ENCODE measurements at regions not wholly inside any gene's neighbourhood (a gene's known extent, or its start where the extent isn't known, plus 50 kb on each side); places are given as distances from the start of the nearest gene placed in this dataset.

GRCh38 chr10:61565819-61566560 lies 96.7 kb upstream of the CABCOCO1 start:
- Histone ChIP-seq H4K20me1 (ENCODE audit: control insufficient read depth, extremely low read depth, insufficient read depth, low read length) (no peaks in the 10 kb centered on the region), H3K4me3 (replicated peaks in 1 of 4; ENCODE audit: control extremely low read depth in 1 of 4, insufficient read depth in 1 of 4, low read depth in 3 of 4, low read length in 4 of 4) (no peak overlapping the region), H3K36me3 (ENCODE audit: control insufficient read depth, insufficient read depth, low read length) (no peaks in the 10 kb centered on the region), H3K9me3 (ENCODE audit: control insufficient read depth, insufficient read depth, low read depth, low read length) (no peaks in the 10 kb centered on the region), H3K9ac (ENCODE audit: insufficient read depth, low read length) (no peak overlapping the region), H3K4me2 (ENCODE audit: extremely low read depth, insufficient read depth, low read length) (no peak overlapping the region), H3K27ac (ENCODE audit: insufficient read depth, low read length) (no peak overlapping the region), H2AFZ (ENCODE audit: low read length) (no peak overlapping the region), H3K27me3 (ENCODE audit: control insufficient read depth, insufficient read depth, low read length) (no peaks in the 10 kb centered on the region), H3K79me2 (ENCODE audit: control insufficient read depth, insufficient read depth, low read length) (no peaks in the 10 kb centered on the region), H3K4me1 (ENCODE audit: control insufficient read depth, extremely low read depth, insufficient read depth, low read length) (no peaks in the 10 kb centered on the region)
- DNase-seq (ENCODE audit: low read depth in 2 of 2): no peak
- TF ChIP-seq, protein P1, sequence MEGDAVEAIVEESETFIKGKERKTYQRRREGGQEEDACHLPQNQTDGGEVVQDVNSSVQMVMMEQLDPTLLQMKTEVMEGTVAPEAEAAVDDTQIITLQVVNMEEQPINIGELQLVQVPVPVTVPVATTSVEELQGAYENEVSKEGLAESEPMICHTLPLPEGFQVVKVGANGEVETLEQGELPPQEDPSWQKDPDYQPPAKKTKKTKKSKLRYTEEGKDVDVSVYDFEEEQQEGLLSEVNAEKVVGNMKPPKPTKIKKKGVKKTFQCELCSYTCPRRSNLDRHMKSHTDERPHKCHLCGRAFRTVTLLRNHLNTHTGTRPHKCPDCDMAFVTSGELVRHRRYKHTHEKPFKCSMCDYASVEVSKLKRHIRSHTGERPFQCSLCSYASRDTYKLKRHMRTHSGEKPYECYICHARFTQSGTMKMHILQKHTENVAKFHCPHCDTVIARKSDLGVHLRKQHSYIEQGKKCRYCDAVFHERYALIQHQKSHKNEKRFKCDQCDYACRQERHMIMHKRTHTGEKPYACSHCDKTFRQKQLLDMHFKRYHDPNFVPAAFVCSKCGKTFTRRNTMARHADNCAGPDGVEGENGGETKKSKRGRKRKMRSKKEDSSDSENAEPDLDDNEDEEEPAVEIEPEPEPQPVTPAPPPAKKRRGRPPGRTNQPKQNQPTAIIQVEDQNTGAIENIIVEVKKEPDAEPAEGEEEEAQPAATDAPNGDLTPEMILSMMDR (conservative IDR thresholded peaks at IDR 0.05 in 1 of 2, IDR thresholded peaks at IDR 0.05 in 1 of 2; ENCODE audit: low read depth in 1 of 2, low read length in 2 of 2): no peak
- TF ChIP-seq EZH2 (IDR thresholded peaks at IDR 0.05; ENCODE audit: low read length, missing control alignments): no peak

DNA sequence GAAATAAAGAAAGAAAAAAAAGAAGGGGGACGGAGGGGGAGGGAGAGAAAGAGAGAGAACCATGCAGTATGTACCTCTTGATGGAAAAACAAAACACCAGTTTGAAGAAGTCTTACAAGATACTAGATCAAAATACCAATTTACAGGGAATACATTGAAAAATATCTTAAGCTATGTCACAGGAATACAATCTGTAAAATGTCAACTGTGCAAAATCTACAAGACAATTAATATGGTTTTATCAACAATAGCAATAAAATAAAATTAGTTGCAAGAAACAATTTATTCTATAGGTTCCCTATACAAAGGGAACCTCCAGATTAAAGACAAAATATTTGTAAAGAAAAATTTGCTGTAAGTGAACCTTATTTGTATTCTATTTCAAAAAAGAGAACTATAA lies 98.3 kb upstream of the CABCOCO1 start:
- Histone ChIP-seq H2AFZ (ENCODE audit: low read length) (no peak overlapping the region), H3K9ac (ENCODE audit: insufficient read depth, low read length) (no peak overlapping the region), H3K27me3 (ENCODE audit: control insufficient read depth, insufficient read depth, low read length) (no peaks in the 10 kb centered on the region), H3K36me3 (ENCODE audit: control insufficient read depth, insufficient read depth, low read length) (no peaks in the 10 kb centered on the region), H3K4me3 (replicated peaks in 1 of 4; ENCODE audit: control extremely low read depth in 1 of 4, insufficient read depth in 1 of 4, low read depth in 3 of 4, low read length in 4 of 4) (no peak overlapping the region), H3K27ac (ENCODE audit: insufficient read depth, low read length) (no peak overlapping the region), H3K4me2 (ENCODE audit: extremely low read depth, insufficient read depth, low read length) (no peak overlapping the region), H4K20me1 (ENCODE audit: control insufficient read depth, extremely low read depth, insufficient read depth, low read length) (no peaks in the 10 kb centered on the region), H3K79me2 (ENCODE audit: control insufficient read depth, insufficient read depth, low read length) (no peaks in the 10 kb centered on the region), H3K9me3 (ENCODE audit: control insufficient read depth, insufficient read depth, low read depth, low read length) (no peaks in the 10 kb centered on the region), H3K4me1 (ENCODE audit: control insufficient read depth, extremely low read depth, insufficient read depth, low read length) (no peaks in the 10 kb centered on the region)
- TF ChIP-seq EZH2 (IDR thresholded peaks at IDR 0.05; ENCODE audit: low read length, missing control alignments): no peak
- TF ChIP-seq, protein P1 (conservative IDR thresholded peaks at IDR 0.05 in 1 of 2, IDR thresholded peaks at IDR 0.05 in 1 of 2; ENCODE audit: low read depth in 1 of 2, low read length in 2 of 2): no peak
- no peak for DNase-seq (ENCODE audit: low read depth in 2 of 2)

DNA sequence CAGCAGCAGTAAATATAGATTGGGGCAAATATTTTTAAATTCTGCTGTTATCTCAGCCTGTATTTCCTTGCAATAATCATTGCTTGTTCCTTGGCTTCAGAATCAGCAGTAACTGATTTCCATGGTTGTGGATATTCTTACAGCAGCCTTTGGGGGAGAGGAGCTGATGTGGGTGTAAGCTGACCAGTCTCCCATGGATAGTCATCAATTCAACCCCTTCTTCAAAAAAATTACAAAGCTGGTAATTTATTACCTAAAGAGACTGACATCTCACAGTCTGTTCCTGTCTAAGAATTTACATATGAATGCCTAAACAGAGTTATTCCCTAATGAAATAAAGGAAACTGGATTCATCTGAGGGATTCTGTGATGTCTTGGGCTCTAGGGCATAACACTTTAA lies 103.1 kb upstream of the CABCOCO1 start:
- no peak for DNase-seq (ENCODE audit: low read depth in 2 of 2)
- Histone ChIP-seq H3K9ac (ENCODE audit: insufficient read depth, low read length) (no peak overlapping the region), H4K20me1 (ENCODE audit: control insufficient read depth, extremely low read depth, insufficient read depth, low read length) (no peaks in the 10 kb centered on the region), H3K36me3 (ENCODE audit: control insufficient read depth, insufficient read depth, low read length) (no peaks in the 10 kb centered on the region), H3K79me2 (ENCODE audit: control insufficient read depth, insufficient read depth, low read length) (no peaks in the 10 kb centered on the region), H3K27me3 (ENCODE audit: control insufficient read depth, insufficient read depth, low read length) (no peaks in the 10 kb centered on the region), H2AFZ (ENCODE audit: low read length) (no peak overlapping the region), H3K4me2 (ENCODE audit: extremely low read depth, insufficient read depth, low read length) (no peak overlapping the region), H3K4me1 (ENCODE audit: control insufficient read depth, extremely low read depth, insufficient read depth, low read length) (no peaks in the 10 kb centered on the region), H3K9me3 (ENCODE audit: control insufficient read depth, insufficient read depth, low read depth, low read length) (no peaks in the 10 kb centered on the region), H3K27ac (ENCODE audit: insufficient read depth, low read length) (no peak overlapping the region), H3K4me3 (replicated peaks in 1 of 4; ENCODE audit: control extremely low read depth in 1 of 4, insufficient read depth in 1 of 4, low read depth in 3 of 4, low read length in 4 of 4) (no peak overlapping the region)
- TF ChIP-seq, protein P1 (conservative IDR thresholded peaks at IDR 0.05 in 1 of 2, IDR thresholded peaks at IDR 0.05 in 1 of 2; ENCODE audit: low read depth in 1 of 2, low read length in 2 of 2): no peak
- no peak for TF ChIP-seq EZH2 (IDR thresholded peaks at IDR 0.05; ENCODE audit: low read length, missing control alignments)
